Posterior vena cava (tissue), 2 donors: ENCODE measurements at regions not wholly inside any gene's neighbourhood (a gene's known extent, or its start where the extent isn't known, plus 50 kb on each side); places are given as distances from the start of the nearest gene placed in this dataset.
"Not testable (repeated sequence)": the region's sequence is repeated elsewhere in the genome, so short reads cannot be mapped to it uniquely, and the experiment has no call there.

Source experiments
- DNase-seq: peaks from one replicate; pipeline ENCODE4 v3.0.0-alpha.2; 2020; ENCODE audit warnings: low spot score
- intact Hi-C, 2 donors: fragments of 100-400 bp; cut with DNase I; formaldehyde crosslinking; loops; one replicate each; pipeline versions ENCODE4 v1.14.1 to v1.14.2; 2022 to 2023
- donor health status: DM: yes; HTN: yes; CAD: no.
- donor health status: DM: yes; HTN: yes; CAD: no.

DNA sequence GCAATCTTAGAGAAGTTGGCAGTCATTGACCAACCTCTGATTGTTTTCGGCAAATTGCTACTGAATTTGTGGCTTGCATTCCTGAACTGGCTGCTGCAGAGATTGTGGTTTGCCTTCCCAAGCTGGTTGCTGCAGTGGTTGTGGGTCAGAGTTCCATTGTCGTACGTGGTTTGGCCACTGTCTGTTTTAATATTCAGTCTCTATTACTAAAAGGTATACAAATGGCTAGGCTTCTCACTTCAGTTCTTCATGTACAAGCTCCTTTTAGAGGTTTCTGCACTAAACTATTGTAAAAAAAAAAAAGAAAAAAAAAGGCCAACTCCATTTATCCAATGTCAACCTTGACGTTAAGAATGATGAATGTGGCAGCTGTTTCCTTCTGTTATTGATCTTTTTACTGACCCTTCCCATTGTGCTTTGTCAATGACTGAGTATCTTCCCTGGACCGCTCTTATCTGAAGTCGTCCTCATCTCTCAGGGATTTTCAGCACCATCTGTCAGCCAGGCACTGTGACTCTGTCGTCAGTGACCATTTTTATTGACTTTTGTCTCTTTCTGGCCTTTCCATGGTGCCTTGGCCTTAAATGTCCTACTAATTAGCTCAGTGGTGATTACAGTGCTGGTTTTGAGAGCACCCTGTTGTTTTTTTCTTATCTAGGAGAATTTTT, 140.6 kb upstream of the ZNF658 start:
- intact Hi-C loops, DNase-seq: not testable (repeated sequence)

DNA sequence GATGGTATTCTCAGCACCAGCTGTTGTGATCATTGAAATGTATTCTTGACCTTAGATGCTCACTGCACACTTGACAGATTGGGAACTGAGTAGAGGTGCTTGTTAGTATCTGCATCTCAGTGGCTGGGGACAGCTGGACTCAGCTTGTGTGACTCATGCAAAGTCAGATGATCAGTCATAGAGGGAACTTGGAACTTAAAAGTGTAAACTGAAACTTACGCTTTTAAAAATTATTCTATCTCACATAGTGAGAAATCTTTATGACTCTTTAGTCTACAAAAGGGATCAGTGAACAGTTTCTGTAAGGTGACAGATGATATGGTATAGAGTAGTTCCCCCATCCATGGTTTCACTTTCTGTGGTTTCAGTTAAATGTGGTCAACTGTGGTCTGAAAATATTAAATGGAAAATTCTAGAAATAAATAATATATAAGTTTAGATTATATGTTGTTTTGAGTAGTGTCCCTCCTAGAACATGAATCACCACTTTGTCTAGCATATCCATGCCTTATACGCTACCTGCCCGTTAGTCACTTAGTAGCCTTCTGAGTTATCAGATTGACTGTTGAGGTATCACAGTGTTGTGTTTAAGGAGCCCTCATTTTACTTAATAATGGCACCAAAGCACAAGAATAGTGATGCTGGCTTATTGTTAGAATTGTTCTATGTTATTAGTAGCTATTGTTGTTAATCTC, 135.6 kb upstream of the ZNF658 start:
- intact Hi-C loops, DNase-seq: not testable (repeated sequence)

DNA sequence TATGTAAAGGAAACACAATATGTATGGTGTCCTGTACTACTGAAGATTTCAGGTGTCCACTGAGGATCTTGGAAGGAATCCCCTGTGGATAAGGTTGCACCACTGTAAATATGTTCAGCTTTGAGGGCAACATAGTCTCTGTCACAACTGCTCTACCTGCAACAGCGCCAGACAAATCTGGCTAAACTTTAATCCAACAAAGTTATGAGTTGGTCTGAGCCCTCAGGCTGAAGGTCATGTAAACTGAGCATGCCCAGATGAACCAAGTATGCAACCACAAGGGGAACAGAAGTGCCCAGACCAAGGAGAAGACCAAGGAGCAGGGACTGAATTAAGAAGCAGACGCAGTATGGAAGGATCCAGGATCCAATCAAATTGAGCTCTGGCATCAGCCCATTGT, 135.0 kb upstream of the ZNF658 start:
- intact Hi-C loops, DNase-seq: not testable (repeated sequence)

DNA sequence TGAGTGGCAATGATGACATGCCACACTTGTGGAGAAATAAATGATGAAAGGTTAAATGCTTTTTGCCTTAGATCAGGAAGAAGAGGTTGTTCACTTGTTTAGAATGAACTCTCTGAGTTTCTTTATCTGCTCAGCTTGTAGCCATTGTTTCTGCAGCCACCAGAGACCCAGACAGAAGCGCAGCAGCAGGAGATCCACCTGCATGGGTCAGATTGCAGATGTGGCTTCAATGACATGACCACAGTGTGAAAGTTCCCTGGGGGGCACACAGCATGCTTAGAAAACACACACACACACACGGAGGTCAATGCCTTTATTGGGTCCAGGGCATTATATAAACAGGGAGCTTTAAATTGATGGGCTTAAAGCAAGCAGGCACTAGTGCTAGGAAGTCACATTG, 129.0 kb upstream of the ZNF658 start:
- DNase-seq, intact Hi-C loops: not testable (repeated sequence)

DNA sequence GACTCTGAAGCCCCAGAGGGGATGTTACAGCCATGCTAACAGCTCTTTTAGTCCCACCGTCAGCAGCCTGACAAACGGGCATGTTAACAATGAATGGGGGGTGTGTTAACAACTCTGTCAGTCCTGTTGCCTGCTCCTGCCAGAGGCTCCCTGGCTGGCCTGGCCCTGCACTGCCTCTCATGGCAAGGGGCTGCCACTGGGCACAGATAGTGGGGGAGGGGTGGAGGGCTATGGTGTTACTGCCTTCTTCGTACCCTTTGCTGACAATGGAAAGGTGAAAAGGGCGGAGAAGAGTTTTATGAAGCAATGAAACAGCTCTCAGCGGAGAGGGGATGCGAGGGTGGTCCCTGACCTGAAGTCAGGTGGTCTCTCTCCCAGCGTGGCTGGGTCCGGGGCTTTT, 125.9 kb upstream of the ZNF658 start:
- intact Hi-C loops, DNase-seq: not testable (repeated sequence)

DNA sequence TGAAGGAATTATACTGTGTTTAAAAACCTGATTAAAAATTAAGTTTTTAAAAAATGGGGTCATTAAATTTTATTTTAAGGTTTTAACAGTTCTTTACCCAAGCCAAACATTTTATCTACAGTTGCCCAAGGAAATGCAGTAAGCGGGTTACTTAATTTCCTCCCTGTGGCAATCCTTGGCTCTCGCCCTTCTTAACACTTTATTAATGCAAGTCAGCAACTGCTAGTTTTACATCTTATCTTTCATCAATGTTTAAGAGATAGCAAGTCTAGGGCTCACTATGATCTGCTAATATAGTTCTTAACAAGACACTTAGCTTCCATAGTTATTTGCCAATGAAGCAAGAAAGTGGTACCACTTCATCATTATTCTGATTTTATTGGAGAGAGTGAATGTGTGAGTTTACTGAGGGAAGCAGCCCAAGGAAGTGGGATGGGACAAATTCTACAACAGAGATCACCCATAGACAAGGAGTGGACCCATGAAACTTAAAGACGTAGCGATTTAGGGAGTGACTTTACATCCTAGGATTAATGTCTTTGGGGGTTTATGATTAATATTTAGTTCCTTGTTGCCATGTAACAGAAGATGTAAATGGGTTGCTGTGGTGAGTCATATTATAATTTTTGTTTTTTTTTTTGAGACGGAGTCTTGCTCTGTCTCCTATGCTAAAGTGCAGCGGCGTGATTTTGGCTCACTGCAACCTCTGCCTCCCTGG, 120.4 kb upstream of the ZNF658 start:
- intact Hi-C loops, result not testable (repeated sequence)

DNA sequence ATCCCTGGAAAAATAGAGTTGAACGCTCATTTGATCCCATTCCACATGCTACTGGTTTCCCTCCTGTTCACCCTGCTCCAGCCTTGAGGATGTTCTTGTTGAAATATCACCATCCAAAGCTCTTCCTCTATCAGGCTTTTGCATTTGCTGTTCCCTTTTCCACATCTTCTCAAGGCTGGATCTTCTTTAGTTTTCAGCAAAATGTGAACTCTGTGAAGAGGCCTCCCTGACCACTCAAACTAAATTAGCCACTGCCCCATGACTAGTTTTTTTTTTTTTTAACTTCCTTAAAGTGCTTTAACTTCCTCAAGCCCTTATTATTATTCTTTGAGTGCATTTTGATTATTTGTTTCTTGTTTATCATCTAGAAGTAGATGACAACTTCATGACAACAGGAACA, 119.3 kb upstream of the ZNF658 start:
- intact Hi-C loops, DNase-seq: not testable (repeated sequence)

More for the DNA sequence above, 120.4 kb upstream of the ZNF658 start:
- DNase-seq, result not testable (repeated sequence)

DNA sequence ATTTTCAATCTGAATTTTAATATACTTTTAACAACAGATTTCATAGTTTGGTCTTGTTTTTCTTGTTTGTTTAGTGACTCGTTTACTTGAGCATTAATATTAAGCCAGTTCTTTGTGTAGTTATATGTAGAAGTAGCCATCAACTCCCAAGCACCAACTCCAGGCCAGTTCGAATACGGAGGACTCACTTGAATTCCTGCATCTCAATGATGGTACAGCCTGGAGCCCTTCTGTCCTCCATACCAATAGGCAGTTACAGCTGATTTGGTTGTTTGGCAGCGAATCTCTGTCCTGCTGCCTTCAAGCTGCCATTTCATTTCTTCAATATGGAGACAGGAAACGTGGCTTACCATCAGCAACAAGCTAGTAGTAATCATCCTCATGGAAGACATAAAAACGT, 118.5 kb upstream of the ZNF658 start:
- intact Hi-C loops, DNase-seq: not testable (repeated sequence)

DNA sequence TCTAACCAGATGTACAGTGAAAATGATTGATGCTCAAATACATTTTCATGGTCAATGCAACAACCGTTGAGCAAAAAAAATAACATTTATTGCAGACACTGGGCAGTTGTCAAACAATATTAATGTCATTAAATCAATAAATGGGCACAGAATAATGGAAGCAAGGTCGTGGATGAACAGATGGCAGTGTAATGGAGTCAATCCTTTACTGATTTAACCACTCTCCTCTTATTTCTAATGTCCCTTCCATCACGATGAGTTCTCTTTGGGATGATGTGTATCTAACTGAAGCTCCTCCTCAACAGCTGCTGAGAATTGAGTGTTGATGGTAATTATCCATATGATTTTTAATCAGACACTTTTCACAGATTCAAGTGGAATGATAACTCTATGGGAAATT, 114.9 kb upstream of the ZNF658 start:
- DNase-seq, intact Hi-C loops: not testable (repeated sequence)

DNA sequence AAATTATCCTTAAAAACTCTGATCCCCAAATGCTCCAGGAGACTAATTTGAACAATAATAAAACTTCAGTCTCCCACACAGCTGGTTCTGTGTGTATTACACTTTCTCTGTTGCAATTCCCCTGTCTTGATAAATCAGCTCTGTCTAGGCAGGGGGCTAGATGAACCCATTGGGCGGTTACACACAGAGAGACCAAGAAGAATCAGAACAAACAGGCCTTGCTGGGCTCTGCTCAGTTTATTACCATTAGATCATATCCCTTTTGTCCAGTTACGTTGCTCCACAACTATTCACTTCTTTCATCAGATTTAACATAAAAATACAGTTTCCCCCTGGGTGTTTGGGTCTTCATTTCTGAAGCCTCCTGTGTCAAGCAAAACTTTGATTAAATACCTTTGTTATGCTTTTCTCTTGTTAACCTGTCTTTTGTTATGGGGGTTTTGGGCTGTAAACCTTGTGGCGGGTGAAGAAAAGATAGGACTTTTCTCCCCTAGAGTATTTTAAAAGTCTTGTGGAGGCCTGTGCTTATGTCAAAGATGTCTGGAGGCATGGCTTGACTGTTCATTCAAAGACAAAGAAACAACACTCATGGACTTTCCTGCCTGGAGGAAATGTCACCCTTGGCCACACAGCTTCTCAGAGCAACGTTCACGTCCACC, 109.3 kb upstream of the ZNF658 start:
- DNase-seq, intact Hi-C loops: not testable (repeated sequence)

DNA sequence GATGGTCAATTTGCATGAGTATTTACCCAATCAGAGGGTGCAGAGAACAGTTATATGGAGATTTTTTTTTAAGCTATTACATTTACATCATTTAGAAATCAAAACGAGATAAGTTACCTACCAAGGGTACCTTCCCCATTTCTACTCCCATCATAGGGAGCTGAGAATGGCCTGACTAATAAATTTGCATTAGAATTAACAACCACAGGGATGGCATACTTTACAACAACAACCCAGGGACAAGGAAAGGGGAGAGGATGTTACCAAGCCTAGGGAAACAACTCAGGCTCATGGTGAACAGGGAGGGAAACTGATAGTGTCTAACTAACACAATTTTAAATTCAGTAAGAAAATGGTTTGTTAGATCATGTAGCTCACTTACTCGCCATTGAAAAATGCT, 105.8 kb upstream of the ZNF658 start:
- DNase-seq, intact Hi-C loops: not testable (repeated sequence)

DNA sequence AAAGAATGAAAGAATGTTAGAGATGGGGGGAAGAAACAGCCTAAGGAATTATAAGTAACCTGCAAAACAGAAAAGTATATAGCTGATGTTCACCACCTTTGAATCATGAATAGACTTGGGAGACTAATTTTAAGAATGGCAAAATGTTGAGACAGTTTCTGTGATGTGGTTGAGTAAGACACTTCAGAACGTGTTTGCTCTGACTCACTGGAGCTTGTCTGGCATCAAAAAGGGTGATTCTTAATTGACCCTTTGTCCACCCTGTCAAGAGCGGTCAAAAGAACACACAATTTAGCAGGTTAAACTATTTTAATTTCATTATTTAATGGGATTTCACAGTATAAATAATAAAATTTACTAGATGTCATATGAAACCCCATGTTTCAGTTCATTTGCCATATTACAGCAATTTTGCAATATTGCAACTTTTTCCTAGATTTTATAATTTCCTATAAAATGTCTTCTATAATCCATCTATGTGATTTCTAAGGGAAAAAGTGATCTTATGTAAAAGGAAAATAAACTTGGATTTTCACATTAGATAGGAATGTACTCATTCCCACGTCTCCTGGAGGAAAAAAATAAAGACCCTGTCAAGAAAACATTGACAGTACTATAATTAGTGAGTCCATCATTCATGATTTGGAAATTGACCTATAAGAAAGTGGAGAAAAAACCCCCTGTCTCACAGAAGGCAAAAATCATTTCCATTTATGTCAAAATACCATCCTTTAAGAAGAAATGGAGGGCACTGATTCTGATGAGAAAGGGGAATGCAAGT, 104.6 kb upstream of the ZNF658 start:
- DNase-seq, intact Hi-C loops: not testable (repeated sequence)

DNA sequence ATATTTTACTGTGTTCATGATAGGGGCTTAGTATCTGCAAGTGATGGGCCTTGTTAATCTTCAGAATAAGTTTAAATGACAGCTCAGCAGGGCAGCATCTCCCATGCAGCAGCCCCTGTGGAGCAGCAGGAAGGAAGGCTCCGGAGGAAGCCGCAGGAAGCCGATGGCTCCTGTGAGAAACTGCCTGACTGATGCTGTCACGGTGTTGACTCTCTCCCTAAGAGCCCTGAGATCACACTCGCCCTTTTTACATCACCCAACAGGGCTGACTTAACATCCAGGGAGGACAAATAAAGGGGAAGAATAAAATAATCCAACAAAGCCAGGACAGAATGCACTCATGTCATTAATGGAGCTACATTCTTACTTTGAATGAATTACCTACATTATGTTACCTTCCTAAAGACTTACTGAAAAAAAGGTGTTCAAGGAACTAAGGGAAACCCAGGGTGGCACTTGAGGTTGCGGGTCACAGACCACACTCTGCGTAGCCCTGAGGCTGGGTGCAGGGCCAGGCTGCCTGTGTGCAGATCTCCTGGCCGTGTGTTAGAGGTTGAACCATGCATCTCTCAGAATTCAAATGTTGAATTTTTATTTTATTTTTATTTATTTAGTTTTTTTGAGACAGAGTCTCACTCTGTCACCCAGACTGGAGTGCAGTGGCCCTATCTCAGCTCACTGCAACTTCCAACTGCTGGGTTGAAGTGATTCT, 102.5 kb upstream of the ZNF658 start:
- DNase-seq, intact Hi-C loops: not testable (repeated sequence)

DNA sequence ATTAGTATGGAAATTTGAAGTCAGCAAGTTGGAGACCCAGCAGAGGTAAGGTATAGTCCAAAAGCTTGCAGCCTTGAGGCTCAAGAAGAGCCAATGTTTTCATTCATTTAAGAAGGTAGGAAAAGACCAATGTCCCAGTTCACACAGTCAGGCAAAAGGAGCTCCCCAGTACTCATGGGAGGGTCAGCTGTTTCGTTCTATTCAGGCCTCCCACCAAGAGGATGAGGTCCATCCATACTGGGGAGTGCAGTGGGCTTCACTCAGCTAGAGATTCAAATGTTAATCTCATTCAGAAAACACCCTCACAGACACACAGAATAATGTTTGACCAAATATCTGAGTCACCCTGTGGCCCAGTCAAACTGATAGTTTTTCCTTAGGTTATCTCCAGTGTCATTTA, 96.9 kb upstream of the ZNF658 start:
- DNase-seq, intact Hi-C loops: not testable (repeated sequence)

DNA sequence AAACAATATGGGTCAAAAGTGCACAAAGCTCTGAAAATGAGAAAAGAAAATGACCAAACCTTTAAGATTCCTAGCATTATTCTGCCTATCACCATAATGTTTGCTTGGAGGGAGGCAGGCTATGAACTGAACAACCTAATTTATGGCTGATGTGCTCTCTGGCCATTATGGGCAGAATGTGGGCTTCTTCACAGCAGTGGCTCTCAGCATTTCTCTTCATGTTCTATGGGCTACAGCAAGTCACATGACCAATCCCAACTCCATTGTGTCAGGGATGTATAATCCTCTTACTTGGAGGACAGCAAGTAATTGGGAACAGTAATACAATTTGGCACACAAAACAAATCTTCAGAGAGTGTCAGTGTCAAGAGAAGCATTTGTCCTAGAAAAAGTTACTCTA, 90.3 kb upstream of the ZNF658 start:
- DNase-seq, intact Hi-C loops: not testable (repeated sequence)

DNA sequence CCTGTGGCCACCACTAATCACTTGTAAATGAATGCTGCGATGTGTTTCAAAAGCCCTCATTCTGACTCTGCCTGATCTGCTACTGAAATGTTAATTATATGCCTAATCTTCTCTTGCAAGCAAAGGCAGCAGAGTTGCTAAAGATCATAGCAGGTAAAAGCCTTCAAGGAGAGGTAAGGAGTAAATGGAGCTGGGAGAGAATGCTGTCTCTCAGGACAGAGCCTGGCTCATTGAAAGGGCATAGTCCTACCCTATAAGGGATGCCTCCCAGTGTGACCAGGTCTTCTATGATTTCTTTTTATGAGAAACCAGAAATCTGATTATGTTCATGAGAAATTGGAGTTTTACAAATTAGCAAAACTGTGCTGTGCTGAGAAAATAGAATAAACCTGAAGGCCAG, 88.2 kb upstream of the ZNF658 start:
- DNase-seq, intact Hi-C loops: not testable (repeated sequence)

DNA sequence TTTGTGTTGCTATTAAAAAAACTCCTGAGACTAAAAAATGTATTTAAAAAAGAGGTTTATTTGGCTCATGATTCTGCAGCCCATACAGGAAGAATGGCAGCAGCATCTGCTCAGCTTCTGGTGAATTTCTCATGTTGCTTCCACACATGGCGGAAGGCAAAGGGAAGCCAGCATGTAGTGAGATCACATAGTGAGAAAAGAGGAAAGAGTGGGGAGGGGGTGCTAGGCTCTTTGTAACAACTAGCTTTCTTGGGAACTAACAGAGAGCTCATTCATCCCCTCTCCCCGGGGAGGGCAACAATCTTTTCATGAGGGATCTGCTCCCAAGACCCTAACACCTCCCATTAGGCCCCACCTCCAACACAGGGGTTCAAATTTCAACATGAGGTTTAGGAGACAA, 87.6 kb upstream of the ZNF658 start:
- intact Hi-C loops, DNase-seq: not testable (repeated sequence)

DNA sequence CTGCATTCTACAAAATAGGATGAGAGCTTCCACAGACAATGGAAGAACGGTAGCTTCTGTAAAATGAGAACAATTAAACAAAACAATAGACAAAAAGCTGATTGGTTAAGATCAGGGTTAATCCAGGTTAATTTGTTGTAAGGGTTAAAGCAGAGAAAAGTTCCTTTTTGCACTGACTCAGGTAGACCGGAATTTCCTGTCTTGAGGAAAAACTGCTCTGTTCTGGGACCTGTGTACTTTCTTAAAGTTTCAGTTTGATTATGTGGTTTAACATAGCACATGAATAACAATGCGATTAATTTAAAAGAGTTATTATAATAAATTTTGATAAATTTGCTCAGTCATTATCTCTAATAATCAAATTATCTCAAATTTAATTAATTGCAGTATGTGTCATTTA, 86.5 kb upstream of the ZNF658 start:
- DNase-seq, result not testable (repeated sequence)

More for the DNA sequence above, 86.5 kb upstream of the ZNF658 start:
- intact Hi-C loops, result not testable (repeated sequence)
